Neural progenitor cell (in vitro differentiated cells): ENCODE measurements at regions not wholly inside any gene's neighbourhood (a gene's known extent, or its start where the extent isn't known, plus 50 kb on each side); places are given as distances from the start of the nearest gene placed in this dataset.

Source experiments
- DNase-seq: peaks from one replicate; pipeline ENCODE4 v3.0.0-alpha.2; 2016; ENCODE audit warnings: low spot score
- H2AFZ ChIP-seq: fragments of 200-600 bp; sonication (generic); replicated peaks from 2 replicates; pipeline ENCODE4 v1.6.1; 2016; ENCODE audit warnings: antibody characterized with exemption
- H3F3A ChIP-seq: fragments of 200-600 bp; sonication (generic); 2 replicates; pipeline ENCODE4 v1.6.1; 2016; ENCODE audit warnings: antibody characterized with exemption, low read depth
- H3K27ac ChIP-seq: fragments of 200-600 bp; sonication (generic); 2 replicates; pipeline ENCODE4 v1.5.1; 2016; ENCODE audit warnings: mild to moderate bottlenecking
- H3K27me3 ChIP-seq: fragments of 200-600 bp; sonication (generic); 2 replicates; pipeline ENCODE4 v1.6.1; 2016; ENCODE audit warnings: mild to moderate bottlenecking, moderate library complexity
- H3K36me3 ChIP-seq: fragments of 200-600 bp; sonication (generic); 2 replicates; pipeline ENCODE4 v1.5.1; 2016
- H3K4me1 ChIP-seq: fragments of 200-600 bp; sonication (generic); 2 replicates; pipeline ENCODE4 v1.6.1; 2016; ENCODE audit warnings: mixed run types
- H3K4me2 ChIP-seq: fragments of 200-600 bp; sonication (generic); 2 replicates; pipeline ENCODE4 v1.6.1; 2016
- H3K4me3 ChIP-seq: fragments of 200-600 bp; sonication (generic); 2 replicates; pipeline ENCODE4 v1.5.1; 2016
- H3K79me2 ChIP-seq: fragments of 200-600 bp; sonication (generic); 2 replicates; pipeline ENCODE4 v1.6.1; 2016; ENCODE audit warnings: low read depth
- H3K9ac ChIP-seq: fragments of 200-600 bp; sonication (generic); 2 replicates; pipeline ENCODE4 v1.6.1; 2016
- H3K9me3 ChIP-seq: fragments of 200-600 bp; sonication (generic); 2 replicates; pipeline ENCODE4 v1.5.1; 2016; ENCODE audit warnings: low read depth
- H4K20me1 ChIP-seq: fragments of 200-600 bp; sonication (generic); 2 replicates; pipeline ENCODE4 v1.6.1; 2016; ENCODE audit warnings: low read depth
- H3K27ac Mint-ChIP-seq: 3 replicates; pipeline ENCODE4 v1.8.0; 2021; ENCODE audit warnings: mixed read lengths
- H3K27me3 Mint-ChIP-seq: 2 replicates; pipeline ENCODE4 v1.8.0; 2022; ENCODE audit warnings: low read depth, mild to moderate bottlenecking, inconsistent platforms, moderate library complexity, mixed read lengths; ENCODE audit not compliant: insufficient read depth
- H3K36me3 Mint-ChIP-seq: 3 replicates; pipeline ENCODE4 v1.8.0; 2021; ENCODE audit warnings: mixed read lengths
- H3K4me1 Mint-ChIP-seq: 3 replicates; pipeline ENCODE4 v1.8.0; 2021; ENCODE audit warnings: mixed read lengths
- H3K4me3 Mint-ChIP-seq: 3 replicates; pipeline ENCODE4 v1.8.0; 2021; ENCODE audit warnings: mild to moderate bottlenecking, moderate library complexity, mixed read lengths
- H3K9me3 Mint-ChIP-seq: 3 replicates; pipeline ENCODE4 v1.8.0; 2020; ENCODE audit warnings: mixed read lengths
- EZH2 ChIP-seq: fragments of 200-600 bp; sonication (generic); IDR thresholded peaks from 2 replicates; pipeline ENCODE4 v1.6.1; 2017; ENCODE audit warnings: antibody characterized with exemption, mild to moderate bottlenecking, moderate library complexity
- EZH2phosphoT487 ChIP-seq: fragments of 200-600 bp; sonication (generic); IDR thresholded peaks from 2 replicates; pipeline ENCODE4 v1.6.1; 2017; ENCODE audit warnings: antibody characterized with exemption
- TF ChIP-seq, protein P1 (sequence below): fragments of 200-600 bp; sonication (generic); IDR thresholded peaks from 2 replicates; pipeline ENCODE4 v1.5.1; 2017; ENCODE audit warnings: antibody characterized with exemption, mild to moderate bottlenecking

DNA sequence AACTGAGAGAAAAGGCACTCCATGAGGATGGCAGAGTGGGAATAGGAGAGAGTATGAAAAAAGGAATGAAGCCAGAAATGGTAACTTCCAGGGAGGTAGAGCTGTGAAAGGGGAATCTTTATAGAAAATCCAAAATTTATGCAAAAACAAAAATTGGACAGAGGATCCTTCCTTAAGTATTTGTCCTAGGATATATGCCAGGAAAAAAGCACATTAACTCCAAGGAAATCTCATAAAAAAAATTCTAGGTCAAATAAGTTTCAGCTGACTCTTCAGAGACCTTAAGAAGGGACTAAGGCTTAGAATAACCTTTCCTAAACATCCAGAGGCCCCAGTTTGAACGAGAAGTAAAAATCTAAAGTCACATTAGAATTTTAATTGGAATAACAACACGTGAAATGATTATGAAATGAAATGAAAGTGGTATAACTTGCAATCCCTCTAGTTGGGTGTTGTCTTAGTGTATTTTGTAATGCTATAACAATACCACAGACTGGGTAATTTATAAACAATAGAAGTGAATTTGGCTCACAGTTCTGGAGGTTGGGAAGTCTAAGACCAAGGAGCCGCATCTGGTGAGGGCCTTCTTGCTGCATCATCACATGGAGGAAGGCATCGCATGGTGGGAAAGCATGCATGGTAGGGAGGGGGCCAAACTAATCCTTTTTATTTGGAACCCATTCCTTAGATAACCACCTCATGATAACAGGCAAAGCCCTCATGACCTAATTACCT is 145.4 kb upstream of the RXFP1 start:
- no peaks in the 10 kb centered on the region for H3K79me2 ChIP-seq
- H3K9me3 ChIP-seq = no peaks in the 10 kb centered on the region
- no peak overlapping the region for H3K27ac ChIP-seq
- H3K36me3 ChIP-seq = no peaks in the 10 kb centered on the region
- Mint-ChIP-seq H3K36me3 (no peaks in the 10 kb centered on the region), H3K9me3 (no peaks in the 10 kb centered on the region), H3K27me3 (no peaks in the 10 kb centered on the region), H3K4me3 (no peak overlapping the region), H3K4me1 (no peaks in the 10 kb centered on the region), H3K27ac (no peak overlapping the region)
- no peaks in the 10 kb centered on the region for H3K27me3 ChIP-seq
- H4K20me1 ChIP-seq = no peaks in the 10 kb centered on the region
- no peaks in the 10 kb centered on the region for H3F3A ChIP-seq
- H2AFZ ChIP-seq = no peak overlapping the region
- no peak overlapping the region for H3K4me3 ChIP-seq
- H3K9ac ChIP-seq = no peak overlapping the region
- TF ChIP-seq EZH2 (no peak), EZH2phosphoT487 (no peak)
- TF ChIP-seq, protein P1, sequence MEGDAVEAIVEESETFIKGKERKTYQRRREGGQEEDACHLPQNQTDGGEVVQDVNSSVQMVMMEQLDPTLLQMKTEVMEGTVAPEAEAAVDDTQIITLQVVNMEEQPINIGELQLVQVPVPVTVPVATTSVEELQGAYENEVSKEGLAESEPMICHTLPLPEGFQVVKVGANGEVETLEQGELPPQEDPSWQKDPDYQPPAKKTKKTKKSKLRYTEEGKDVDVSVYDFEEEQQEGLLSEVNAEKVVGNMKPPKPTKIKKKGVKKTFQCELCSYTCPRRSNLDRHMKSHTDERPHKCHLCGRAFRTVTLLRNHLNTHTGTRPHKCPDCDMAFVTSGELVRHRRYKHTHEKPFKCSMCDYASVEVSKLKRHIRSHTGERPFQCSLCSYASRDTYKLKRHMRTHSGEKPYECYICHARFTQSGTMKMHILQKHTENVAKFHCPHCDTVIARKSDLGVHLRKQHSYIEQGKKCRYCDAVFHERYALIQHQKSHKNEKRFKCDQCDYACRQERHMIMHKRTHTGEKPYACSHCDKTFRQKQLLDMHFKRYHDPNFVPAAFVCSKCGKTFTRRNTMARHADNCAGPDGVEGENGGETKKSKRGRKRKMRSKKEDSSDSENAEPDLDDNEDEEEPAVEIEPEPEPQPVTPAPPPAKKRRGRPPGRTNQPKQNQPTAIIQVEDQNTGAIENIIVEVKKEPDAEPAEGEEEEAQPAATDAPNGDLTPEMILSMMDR = no peak
- H3K4me1 ChIP-seq = no peaks in the 10 kb centered on the region
- no peak for DNase-seq
- no peak overlapping the region for H3K4me2 ChIP-seq

DNA sequence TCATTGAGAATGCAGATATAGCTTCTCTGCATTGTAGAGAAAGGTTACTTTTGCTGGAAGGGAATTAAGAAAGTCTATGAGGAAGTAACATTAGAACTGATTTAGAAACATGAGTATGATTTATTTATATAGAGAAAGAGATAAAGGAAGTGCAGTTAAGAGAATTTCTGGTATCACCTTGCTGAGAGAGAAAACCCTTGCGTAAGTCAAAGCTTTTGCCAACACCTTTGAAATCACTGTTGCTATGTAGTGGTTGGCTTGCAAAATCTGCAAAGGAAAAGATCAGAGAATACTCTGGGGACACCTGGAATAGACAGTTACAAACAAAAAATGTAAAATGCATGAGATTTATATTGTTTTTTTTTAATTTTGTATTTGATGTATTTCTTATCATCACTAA is 137.3 kb upstream of the RXFP1 start:
- H3K36me3 ChIP-seq = no peaks in the 10 kb centered on the region
- H3K4me1 ChIP-seq = no peaks in the 10 kb centered on the region
- H3K9me3 Mint-ChIP-seq = no peaks in the 10 kb centered on the region
- no peaks in the 10 kb centered on the region for H3K79me2 ChIP-seq
- no peaks in the 10 kb centered on the region for H3K9me3 ChIP-seq
- no peak overlapping the region for H3K27ac Mint-ChIP-seq
- H3K27me3 Mint-ChIP-seq = no peaks in the 10 kb centered on the region
- H3K4me1 Mint-ChIP-seq = no peaks in the 10 kb centered on the region
- no peaks in the 10 kb centered on the region for H3K36me3 Mint-ChIP-seq
- H4K20me1 ChIP-seq = no peaks in the 10 kb centered on the region
- no peak overlapping the region for H3K9ac ChIP-seq
- no peaks in the 10 kb centered on the region for H3F3A ChIP-seq
- H3K4me3 Mint-ChIP-seq = no peak overlapping the region
- no peak for DNase-seq
- no peaks in the 10 kb centered on the region for H3K27me3 ChIP-seq
- TF ChIP-seq, protein P1 = no peak
- TF ChIP-seq EZH2phosphoT487 (no peak), EZH2 (no peak)
- no peak overlapping the region for H3K4me3 ChIP-seq
- no peak overlapping the region for H3K27ac ChIP-seq
- no peak overlapping the region for H2AFZ ChIP-seq
- no peak overlapping the region for H3K4me2 ChIP-seq

DNA sequence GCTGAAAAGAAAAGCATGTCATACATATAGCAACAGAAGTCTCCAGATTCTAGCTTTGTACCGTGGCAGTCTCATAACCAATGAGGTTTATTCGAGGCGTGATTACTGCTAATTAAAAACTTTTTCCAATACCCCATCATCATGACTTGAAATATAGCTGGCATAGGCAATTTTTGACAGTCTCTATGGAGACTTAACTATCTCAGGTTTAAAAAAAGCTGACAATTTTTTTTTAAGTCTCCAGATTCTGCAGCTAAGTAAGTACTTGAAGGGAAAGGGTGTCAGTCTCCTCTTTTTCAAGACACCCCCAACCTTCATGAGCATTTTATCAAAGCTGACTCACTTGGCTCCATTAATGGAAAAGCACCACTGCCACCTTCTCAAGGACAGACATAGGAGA is 126.3 kb upstream of the RXFP1 start:
- H3K27me3 ChIP-seq = no peaks in the 10 kb centered on the region
- Mint-ChIP-seq H3K27me3 (no peaks in the 10 kb centered on the region), H3K4me3 (no peak overlapping the region), H3K4me1 (no peaks in the 10 kb centered on the region), H3K36me3 (no peaks in the 10 kb centered on the region), H3K27ac (no peak overlapping the region), H3K9me3 (no peaks in the 10 kb centered on the region)
- no peaks in the 10 kb centered on the region for H4K20me1 ChIP-seq
- H2AFZ ChIP-seq = no peak overlapping the region
- H3K9me3 ChIP-seq = no peaks in the 10 kb centered on the region
- no peak overlapping the region for H3K4me3 ChIP-seq
- no peaks in the 10 kb centered on the region for H3F3A ChIP-seq
- H3K9ac ChIP-seq = no peak overlapping the region
- H3K36me3 ChIP-seq = no peaks in the 10 kb centered on the region
- no peaks in the 10 kb centered on the region for H3K4me1 ChIP-seq
- TF ChIP-seq, protein P1 = no peak
- DNase-seq = no peak
- H3K79me2 ChIP-seq = no peaks in the 10 kb centered on the region
- no peak overlapping the region for H3K4me2 ChIP-seq
- H3K27ac ChIP-seq = no peak overlapping the region
